ENCODE measurements at regions not wholly inside any gene's neighbourhood (a gene's known extent, or its start where the extent isn't known, plus 50 kb on each side); places are given as distances from the start of the nearest gene placed in this dataset.

DNA sequence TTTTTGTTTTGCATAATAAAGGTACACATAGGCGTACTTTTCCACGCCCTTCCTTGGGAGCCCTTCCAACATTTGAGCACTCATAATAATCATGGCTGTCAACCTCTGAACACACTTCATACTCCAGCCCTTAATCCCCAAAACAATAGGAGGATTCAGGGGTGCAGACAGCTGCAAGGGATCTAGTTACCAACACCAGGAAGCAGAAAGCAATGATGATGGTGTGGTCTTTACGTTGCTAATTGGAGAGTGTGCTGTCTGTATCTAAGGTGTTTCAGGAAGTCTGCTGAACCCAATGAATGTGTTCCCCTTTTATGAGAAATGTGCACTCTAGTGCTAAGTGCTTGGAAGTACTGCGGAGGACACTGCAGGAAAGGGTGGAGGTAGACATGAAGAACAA lies 60.3 kb upstream of the PDZRN3 start:
- H3K4me1 ChIP-seq (ENCODE audit: insufficient read depth, low read length, severe bottlenecking): no peaks in the 10 kb centered on the region
- no peaks in the 10 kb centered on the region for H3K27me3 ChIP-seq (ENCODE audit: insufficient read depth, low read length)
- no peak overlapping the region for H3K27ac ChIP-seq (ENCODE audit: low read depth, low read length, poor library complexity, severe bottlenecking)
- no peak overlapping the region for H3K9ac ChIP-seq (ENCODE audit: low read length)
- TF ChIP-seq, protein P1, sequence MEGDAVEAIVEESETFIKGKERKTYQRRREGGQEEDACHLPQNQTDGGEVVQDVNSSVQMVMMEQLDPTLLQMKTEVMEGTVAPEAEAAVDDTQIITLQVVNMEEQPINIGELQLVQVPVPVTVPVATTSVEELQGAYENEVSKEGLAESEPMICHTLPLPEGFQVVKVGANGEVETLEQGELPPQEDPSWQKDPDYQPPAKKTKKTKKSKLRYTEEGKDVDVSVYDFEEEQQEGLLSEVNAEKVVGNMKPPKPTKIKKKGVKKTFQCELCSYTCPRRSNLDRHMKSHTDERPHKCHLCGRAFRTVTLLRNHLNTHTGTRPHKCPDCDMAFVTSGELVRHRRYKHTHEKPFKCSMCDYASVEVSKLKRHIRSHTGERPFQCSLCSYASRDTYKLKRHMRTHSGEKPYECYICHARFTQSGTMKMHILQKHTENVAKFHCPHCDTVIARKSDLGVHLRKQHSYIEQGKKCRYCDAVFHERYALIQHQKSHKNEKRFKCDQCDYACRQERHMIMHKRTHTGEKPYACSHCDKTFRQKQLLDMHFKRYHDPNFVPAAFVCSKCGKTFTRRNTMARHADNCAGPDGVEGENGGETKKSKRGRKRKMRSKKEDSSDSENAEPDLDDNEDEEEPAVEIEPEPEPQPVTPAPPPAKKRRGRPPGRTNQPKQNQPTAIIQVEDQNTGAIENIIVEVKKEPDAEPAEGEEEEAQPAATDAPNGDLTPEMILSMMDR (IDR thresholded peaks at IDR 0.05; ENCODE audit: low read length): no peak
- no peak for TF ChIP-seq EZH2 (IDR thresholded peaks at IDR 0.05; ENCODE audit: borderline replicate concordance, low read length)
- H3K4me3 ChIP-seq (ENCODE audit: low read depth, low read length, poor library complexity, severe bottlenecking): no peak overlapping the region
- no peaks in the 10 kb centered on the region for H3K9me3 ChIP-seq (ENCODE audit: low read length)
- H3K4me2 ChIP-seq (ENCODE audit: low read length): no peak overlapping the region
- H3F3A ChIP-seq (ENCODE audit: insufficient read depth, low read length): no peaks in the 10 kb centered on the region
- H2AFZ ChIP-seq (ENCODE audit: low read length): no peak overlapping the region
- H3K79me2 ChIP-seq (ENCODE audit: insufficient read depth, low read length): no peaks in the 10 kb centered on the region
- no peaks in the 10 kb centered on the region for H4K20me1 ChIP-seq (ENCODE audit: insufficient read depth, low read length)
- no peaks in the 10 kb centered on the region for H3K36me3 ChIP-seq (ENCODE audit: insufficient read depth, low read length)
- H3K9me2 ChIP-seq (ENCODE audit: low read depth, low read length): no peaks in the 10 kb centered on the region

DNA sequence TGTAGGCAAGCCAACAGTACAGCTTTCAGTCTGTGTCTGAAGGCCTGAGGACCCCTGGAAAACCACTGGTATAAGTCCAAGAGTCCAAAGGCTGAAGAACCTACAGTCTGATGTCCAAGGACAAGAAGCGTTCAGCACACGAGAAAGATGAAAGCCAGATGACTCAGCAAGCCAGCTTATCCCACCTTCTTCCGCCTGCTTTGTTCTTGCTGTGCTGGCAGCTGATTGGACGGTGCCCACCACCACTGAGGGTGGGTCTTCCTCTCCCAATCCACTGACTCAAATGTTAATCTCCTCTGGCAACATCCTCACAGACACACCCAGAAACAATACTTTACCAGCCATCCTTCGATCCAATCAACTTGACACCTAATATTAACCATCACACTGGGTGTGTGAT lies 59.0 kb upstream of the PDZRN3 start:
- Histone ChIP-seq H4K20me1 (ENCODE audit: insufficient read depth, low read length) (no peaks in the 10 kb centered on the region), H3K27ac (ENCODE audit: low read depth, low read length, poor library complexity, severe bottlenecking) (no peak overlapping the region), H3K79me2 (ENCODE audit: insufficient read depth, low read length) (no peaks in the 10 kb centered on the region), H3K27me3 (ENCODE audit: insufficient read depth, low read length) (no peaks in the 10 kb centered on the region), H3K4me2 (ENCODE audit: low read length) (no peak overlapping the region), H3K9ac (ENCODE audit: low read length) (no peak overlapping the region), H2AFZ (ENCODE audit: low read length) (no peak overlapping the region), H3K9me2 (ENCODE audit: low read depth, low read length) (no peaks in the 10 kb centered on the region), H3K36me3 (ENCODE audit: insufficient read depth, low read length) (no peaks in the 10 kb centered on the region), H3F3A (ENCODE audit: insufficient read depth, low read length) (no peaks in the 10 kb centered on the region), H3K9me3 (ENCODE audit: low read length) (no peaks in the 10 kb centered on the region), H3K4me3 (ENCODE audit: low read depth, low read length, poor library complexity, severe bottlenecking) (no peak overlapping the region), H3K4me1 (ENCODE audit: insufficient read depth, low read length, severe bottlenecking) (no peaks in the 10 kb centered on the region)
- TF ChIP-seq, protein P1 (IDR thresholded peaks at IDR 0.05; ENCODE audit: low read length): no peak
- TF ChIP-seq EZH2 (IDR thresholded peaks at IDR 0.05; ENCODE audit: borderline replicate concordance, low read length): no peak

DNA sequence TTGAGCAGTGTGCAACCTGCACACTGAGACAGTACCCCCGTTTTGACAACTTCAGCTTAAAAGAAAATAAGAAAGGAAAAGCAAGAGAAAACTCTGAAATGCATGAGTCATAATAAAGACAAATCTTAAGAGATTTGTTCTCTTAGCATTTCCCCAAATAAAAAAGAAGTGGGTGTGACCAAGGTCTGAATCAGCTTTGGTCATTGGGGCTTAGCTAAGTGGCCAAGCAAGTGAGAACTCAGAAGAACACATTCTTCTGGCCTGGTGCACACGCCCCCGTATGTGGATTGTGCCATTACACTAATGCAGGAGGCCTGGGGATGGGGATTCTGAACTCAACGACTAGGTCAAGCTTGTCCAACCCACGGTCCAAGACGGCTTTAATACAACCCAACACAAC lies 56.9 kb upstream of the PDZRN3 start:
- no peaks in the 10 kb centered on the region for H4K20me1 ChIP-seq (ENCODE audit: insufficient read depth, low read length)
- H3K27ac ChIP-seq (ENCODE audit: low read depth, low read length, poor library complexity, severe bottlenecking): no peak overlapping the region
- no peak overlapping the region for H3K4me2 ChIP-seq (ENCODE audit: low read length)
- no peaks in the 10 kb centered on the region for H3K79me2 ChIP-seq (ENCODE audit: insufficient read depth, low read length)
- H3K36me3 ChIP-seq (ENCODE audit: insufficient read depth, low read length): no peaks in the 10 kb centered on the region
- no peak overlapping the region for H2AFZ ChIP-seq (ENCODE audit: low read length)
- no peaks in the 10 kb centered on the region for H3F3A ChIP-seq (ENCODE audit: insufficient read depth, low read length)
- TF ChIP-seq EZH2 (IDR thresholded peaks at IDR 0.05; ENCODE audit: borderline replicate concordance, low read length): no peak
- TF ChIP-seq, protein P1 (IDR thresholded peaks at IDR 0.05; ENCODE audit: low read length): no peak
- no peak overlapping the region for H3K9ac ChIP-seq (ENCODE audit: low read length)
- H3K9me2 ChIP-seq (ENCODE audit: low read depth, low read length): no peaks in the 10 kb centered on the region
- no peaks in the 10 kb centered on the region for H3K27me3 ChIP-seq (ENCODE audit: insufficient read depth, low read length)
- no peak overlapping the region for H3K4me3 ChIP-seq (ENCODE audit: low read depth, low read length, poor library complexity, severe bottlenecking)
- no peaks in the 10 kb centered on the region for H3K4me1 ChIP-seq (ENCODE audit: insufficient read depth, low read length, severe bottlenecking)
- no peaks in the 10 kb centered on the region for H3K9me3 ChIP-seq (ENCODE audit: low read length)
